ENCODE measurements at regions not wholly inside any gene's neighbourhood (a gene's known extent, or its start where the extent isn't known, plus 50 kb on each side); places are given as distances from the start of the nearest gene placed in this dataset.

GRCh38 chr3:177529071-177529550 lies 331.8 kb upstream of the TBL1XR1 start:
- no peaks in the 10 kb centered on the region for H3K9me3 ChIP-seq (replicated peaks; ENCODE audit: insufficient read depth, low read length)
- H3K4me1 ChIP-seq (ENCODE audit: low read length): no peaks in the 10 kb centered on the region
- TF ChIP-seq EZH2phosphoT487 (IDR thresholded peaks at IDR 0.05; ENCODE audit: low read length) (no peak), EZH2 (optimal IDR thresholded peaks at IDR 0.05; ENCODE audit: low read depth, low read length) (no peak), CTCF (IDR thresholded peaks at IDR 0.05; ENCODE audit: low read length) (no peak)
- no peak for DNase-seq
- no peak overlapping the region for H3K27ac ChIP-seq (ENCODE audit: low read length)
- no peak overlapping the region for H2AFZ ChIP-seq (ENCODE audit: low read length)
- no peaks in the 10 kb centered on the region for H3K27me3 ChIP-seq (replicated peaks; ENCODE audit: insufficient read depth, low read length)
- H3K9me2 ChIP-seq (replicated peaks; ENCODE audit: insufficient read depth, low read length): no peaks in the 10 kb centered on the region
- no peak overlapping the region for H3K4me2 ChIP-seq (ENCODE audit: low read depth, low read length)
- no peaks in the 10 kb centered on the region for H3K79me2 ChIP-seq (ENCODE audit: low read length)
- no peak overlapping the region for H3K9ac ChIP-seq (ENCODE audit: low read length)
- no peaks in the 10 kb centered on the region for H3K36me3 ChIP-seq (replicated peaks; ENCODE audit: insufficient read depth, low read length)
- H4K20me1 ChIP-seq (ENCODE audit: insufficient read depth, low read length): no peaks in the 10 kb centered on the region
- H3K4me3 ChIP-seq (ENCODE audit: low read length): no peak overlapping the region
- H3F3A ChIP-seq (ENCODE audit: insufficient read depth, low read length): no peaks in the 10 kb centered on the region

- no peaks in the 10 kb centered on the region for H3F3A ChIP-seq (ENCODE audit: insufficient read depth, low read length)
- H4K20me1 ChIP-seq (ENCODE audit: insufficient read depth, low read length): no peaks in the 10 kb centered on the region
- H3K9me2 ChIP-seq (replicated peaks; ENCODE audit: insufficient read depth, low read length): no peaks in the 10 kb centered on the region
- no peaks in the 10 kb centered on the region for H3K36me3 ChIP-seq (replicated peaks; ENCODE audit: insufficient read depth, low read length)
- H3K27ac ChIP-seq (ENCODE audit: low read length): no peak overlapping the region
- no peak overlapping the region for H3K9ac ChIP-seq (ENCODE audit: low read length)
- DNase-seq: no peak
- no peaks in the 10 kb centered on the region for H3K4me1 ChIP-seq (ENCODE audit: low read length)
- H3K27me3 ChIP-seq (replicated peaks; ENCODE audit: insufficient read depth, low read length): no peaks in the 10 kb centered on the region
- H3K4me3 ChIP-seq (ENCODE audit: low read length): no peak overlapping the region
- H3K4me2 ChIP-seq (ENCODE audit: low read depth, low read length): no peak overlapping the region
- no peaks in the 10 kb centered on the region for H3K79me2 ChIP-seq (ENCODE audit: low read length)
- TF ChIP-seq CTCF (IDR thresholded peaks at IDR 0.05; ENCODE audit: low read length) (no peak), EZH2 (optimal IDR thresholded peaks at IDR 0.05; ENCODE audit: low read depth, low read length) (no peak), EZH2phosphoT487 (IDR thresholded peaks at IDR 0.05; ENCODE audit: low read length) (no peak)
- no peak overlapping the region for H2AFZ ChIP-seq (ENCODE audit: low read length)
- H3K9me3 ChIP-seq (replicated peaks; ENCODE audit: insufficient read depth, low read length): no peaks in the 10 kb centered on the region
These were observed 332.5 kb upstream of the TBL1XR1 start for GRCh38 chr3:177529716-177530335.

- H3K27me3 ChIP-seq (replicated peaks; ENCODE audit: insufficient read depth, low read length): no peaks in the 10 kb centered on the region
- DNase-seq: no peak
- no peak for TF ChIP-seq EZH2phosphoT487 (IDR thresholded peaks at IDR 0.05; ENCODE audit: low read length)
- no peaks in the 10 kb centered on the region for H3K79me2 ChIP-seq (ENCODE audit: low read length)
- H3K36me3 ChIP-seq (replicated peaks; ENCODE audit: insufficient read depth, low read length): no peaks in the 10 kb centered on the region
- no peaks in the 10 kb centered on the region for H3K9me3 ChIP-seq (replicated peaks; ENCODE audit: insufficient read depth, low read length)
- H3K9ac ChIP-seq (ENCODE audit: low read length): no peak overlapping the region
- no peaks in the 10 kb centered on the region for H4K20me1 ChIP-seq (ENCODE audit: insufficient read depth, low read length)
- no peak overlapping the region for H3K4me2 ChIP-seq (ENCODE audit: low read depth, low read length)
- no peak overlapping the region for H3K27ac ChIP-seq (ENCODE audit: low read length)
- no peaks in the 10 kb centered on the region for H3F3A ChIP-seq (ENCODE audit: insufficient read depth, low read length)
- no peak overlapping the region for H2AFZ ChIP-seq (ENCODE audit: low read length)
- no peak overlapping the region for H3K4me3 ChIP-seq (ENCODE audit: low read length)
- no peaks in the 10 kb centered on the region for H3K9me2 ChIP-seq (replicated peaks; ENCODE audit: insufficient read depth, low read length)
- H3K4me1 ChIP-seq (ENCODE audit: low read length): no peaks in the 10 kb centered on the region
These were observed 333.6 kb upstream of the TBL1XR1 start for GRCh38 chr3:177530908-177531307.

- Histone ChIP-seq H3K9me3 (replicated peaks; ENCODE audit: insufficient read depth, low read length) (no peaks in the 10 kb centered on the region), H2AFZ (ENCODE audit: low read length) (no peak overlapping the region), H3K4me3 (ENCODE audit: low read length) (no peak overlapping the region), H4K20me1 (ENCODE audit: insufficient read depth, low read length) (no peaks in the 10 kb centered on the region), H3K27ac (ENCODE audit: low read length) (no peak overlapping the region), H3K79me2 (ENCODE audit: low read length) (no peaks in the 10 kb centered on the region), H3K27me3 (replicated peaks; ENCODE audit: insufficient read depth, low read length) (no peaks in the 10 kb centered on the region), H3K4me1 (ENCODE audit: low read length) (peaks cover 45% of the 10 kb centered on the region), H3K9ac (ENCODE audit: low read length) (no peak overlapping the region), H3K36me3 (replicated peaks; ENCODE audit: insufficient read depth, low read length) (no peaks in the 10 kb centered on the region), H3K9me2 (replicated peaks; ENCODE audit: insufficient read depth, low read length) (no peaks in the 10 kb centered on the region), H3K4me2 (ENCODE audit: low read depth, low read length) (no peak overlapping the region), H3F3A (ENCODE audit: insufficient read depth, low read length) (peaks cover 36% of the 10 kb centered on the region)
- DNase-seq: no peak
- no peak for TF ChIP-seq CTCF (IDR thresholded peaks at IDR 0.05; ENCODE audit: low read length)
- no peak for TF ChIP-seq EZH2phosphoT487 (IDR thresholded peaks at IDR 0.05; ENCODE audit: low read length)
- no peak for TF ChIP-seq EZH2 (optimal IDR thresholded peaks at IDR 0.05; ENCODE audit: low read depth, low read length)
These were observed 339.6 kb upstream of the TBL1XR1 start for GRCh38 chr3:177536873-177537272.

Measured in MM.1S (cell line).